ENCODE measurements at regions not wholly inside any gene's neighbourhood (a gene's known extent, or its start where the extent isn't known, plus 50 kb on each side); places are given as distances from the start of the nearest gene placed in this dataset.
"Not testable (repeated sequence)": the region's sequence is repeated elsewhere in the genome, so short reads cannot be mapped to it uniquely, and the experiment has no call there.

GRCh38 chr11:7168741-7168990, 79.9 kb downstream of the RBMXL2 start:
- ChIA-PET CTCF (no interaction called here), POLR2A (interaction anchor here (0.6 kb wide), 1 partner anchor 15 kb away, joined by 3 read pairs; no protein-coding TSS in a partner anchor)
- TF ChIP-seq TARDBP (IDR thresholded peaks at IDR 0.05) (no peak), ELF4 (IDR thresholded peaks at IDR 0.05) (no peak), FOXK2 (IDR thresholded peaks at IDR 0.05) (no peak), ZNF384 (IDR thresholded peaks at IDR 0.05) (no peak), NFRKB (IDR thresholded peaks at IDR 0.05) (no peak), SP1 (IDR thresholded peaks at IDR 0.05) (no peak), ARNT (IDR thresholded peaks at IDR 0.05) (no peak), CTBP1 (IDR thresholded peaks at IDR 0.05; ENCODE audit: borderline replicate concordance) (no peak), LEF1 (IDR thresholded peaks at IDR 0.05; ENCODE audit: borderline replicate concordance) (no peak)
- DNase-seq (ENCODE audit: extremely low spot score) = no peak

GRCh38 chr11:7170431-7170830, 81.3 kb upstream of the SYT9 start:
- no peak for TF ChIP-seq ELF4 (IDR thresholded peaks at IDR 0.05)
- TF ChIP-seq SP1 (IDR thresholded peaks at IDR 0.05) = no peak
- no peak for TF ChIP-seq LEF1 (IDR thresholded peaks at IDR 0.05; ENCODE audit: borderline replicate concordance)
- TF ChIP-seq ARNT (IDR thresholded peaks at IDR 0.05) = no peak
- no peak for TF ChIP-seq BHLHE40 (IDR thresholded peaks at IDR 0.05; ENCODE audit: borderline replicate concordance)
- TF ChIP-seq ZNF384 (IDR thresholded peaks at IDR 0.05) = no peak
- ChIA-PET POLR2A (no interaction called here), CTCF (no interaction called here)
- no peak for DNase-seq (ENCODE audit: extremely low spot score)

- POLR2A ChIA-PET = no interaction called here
- DNase-seq (ENCODE audit: extremely low spot score) = no peak
- TF ChIP-seq L3MBTL2 (conservative IDR thresholded peaks at IDR 0.05) = no peak
- no peak for TF ChIP-seq PKNOX1 (IDR thresholded peaks at IDR 0.05)
- no peak for TF ChIP-seq SUZ12 (IDR thresholded peaks at IDR 0.05)
- no peak for TF ChIP-seq NFRKB (IDR thresholded peaks at IDR 0.05)
- no peak for TF ChIP-seq HDGF (IDR thresholded peaks at IDR 0.05; ENCODE audit: borderline replicate concordance)
- no peak for TF ChIP-seq ELF4 (IDR thresholded peaks at IDR 0.05)
- no peak for TF ChIP-seq FOXA1 (IDR thresholded peaks at IDR 0.05)
- TF ChIP-seq FOXM1 (IDR thresholded peaks at IDR 0.05; ENCODE audit: borderline replicate concordance) = no peak
- TF ChIP-seq TARDBP (IDR thresholded peaks at IDR 0.05) = no peak
- TF ChIP-seq ARNT (IDR thresholded peaks at IDR 0.05) = no peak
- TF ChIP-seq CTBP1 (IDR thresholded peaks at IDR 0.05; ENCODE audit: borderline replicate concordance) = no peak
- TF ChIP-seq FOXK2 (IDR thresholded peaks at IDR 0.05) = no peak
- TF ChIP-seq ZNF384 (IDR thresholded peaks at IDR 0.05) = no peak
- TF ChIP-seq SP1 (IDR thresholded peaks at IDR 0.05) = no peak
- TF ChIP-seq BHLHE40 (IDR thresholded peaks at IDR 0.05; ENCODE audit: borderline replicate concordance) = no peak
- TF ChIP-seq LEF1 (IDR thresholded peaks at IDR 0.05; ENCODE audit: borderline replicate concordance) = no peak
- CTCF ChIA-PET = no interaction called here
Observed at GRCh38 chr11:7175007-7175406, 76.7 kb upstream of the SYT9 start.

- no peak for DNase-seq (ENCODE audit: extremely low spot score)
- ChIA-PET CTCF (interaction anchor here (0.5 kb wide), 1 partner anchor 655 kb away, joined by 4 read pairs; no protein-coding TSS in a partner anchor), POLR2A (no interaction called here)
- TF ChIP-seq L3MBTL2 (conservative IDR thresholded peaks at IDR 0.05) (no peak), PKNOX1 (IDR thresholded peaks at IDR 0.05) (no peak), FOXK2 (IDR thresholded peaks at IDR 0.05) (no peak), SP1 (IDR thresholded peaks at IDR 0.05) (no peak), CTBP1 (IDR thresholded peaks at IDR 0.05; ENCODE audit: borderline replicate concordance) (no peak), BHLHE40 (IDR thresholded peaks at IDR 0.05; ENCODE audit: borderline replicate concordance) (no peak), ARNT (IDR thresholded peaks at IDR 0.05) (no peak), FOXA1 (IDR thresholded peaks at IDR 0.05) (no peak), HDGF (IDR thresholded peaks at IDR 0.05; ENCODE audit: borderline replicate concordance) (no peak), ZNF384 (IDR thresholded peaks at IDR 0.05) (no peak), SUZ12 (IDR thresholded peaks at IDR 0.05) (no peak), TARDBP (IDR thresholded peaks at IDR 0.05) (no peak), NFRKB (IDR thresholded peaks at IDR 0.05) (no peak)
Observed at GRCh38 chr11:7186190-7186589, 65.5 kb upstream of the SYT9 start.

GRCh38 chr11:7186676-7187075, 65.0 kb upstream of the SYT9 start:
- no peak for DNase-seq (ENCODE audit: extremely low spot score)
- CTCF ChIA-PET = no interaction called here
- TF ChIP-seq LEF1 (IDR thresholded peaks at IDR 0.05; ENCODE audit: borderline replicate concordance) (no peak), SUZ12 (IDR thresholded peaks at IDR 0.05) (no peak), FOXA1 (IDR thresholded peaks at IDR 0.05) (no peak), ZNF384 (IDR thresholded peaks at IDR 0.05) (no peak), SP1 (IDR thresholded peaks at IDR 0.05) (no peak), PKNOX1 (IDR thresholded peaks at IDR 0.05) (no peak), TARDBP (IDR thresholded peaks at IDR 0.05) (no peak), BHLHE40 (IDR thresholded peaks at IDR 0.05; ENCODE audit: borderline replicate concordance) (no peak), FOXK2 (IDR thresholded peaks at IDR 0.05) (no peak), ARNT (IDR thresholded peaks at IDR 0.05) (no peak), L3MBTL2 (conservative IDR thresholded peaks at IDR 0.05) (no peak), NFRKB (IDR thresholded peaks at IDR 0.05) (no peak), HDGF (IDR thresholded peaks at IDR 0.05; ENCODE audit: borderline replicate concordance) (no peak), FOXM1 (IDR thresholded peaks at IDR 0.05; ENCODE audit: borderline replicate concordance) (no peak), ELF4 (IDR thresholded peaks at IDR 0.05) (no peak), CTBP1 (IDR thresholded peaks at IDR 0.05; ENCODE audit: borderline replicate concordance) (no peak)
- POLR2A ChIA-PET = no interaction called here

GRCh38 chr11:7192785-7193184, 58.9 kb upstream of the SYT9 start:
- DNase-seq (ENCODE audit: extremely low spot score); POLR2A ChIA-PET; CTCF ChIA-PET: not testable (repeated sequence)

Measured in HEK293T (cell line).